Aorta (tissue), 5 donors: ENCODE measurements at regions not wholly inside any gene's neighbourhood (a gene's known extent, or its start where the extent isn't known, plus 50 kb on each side); places are given as distances from the start of the nearest gene placed in this dataset.

ENCODE experiments used
- ATAC-seq: fragments of 200-7000 bp; cut with Tn5 transposase; one replicate; pipeline ENCODE4 v1.9.1; 2022; ENCODE audit warnings: moderate library complexity; ENCODE audit not compliant: low FRiP score
- DNase-seq, 2 donors: peaks; one replicate each; pipeline ENCODE4 v3.0.0-alpha.2; 2020
- H3K27ac ChIP-seq, 2 donors: one replicate each; pipeline ENCODE4 v1.5.1; 2013; ENCODE audit warnings: low read length in 2 of 2, mild to moderate bottlenecking in 2 of 2, moderate library complexity in 2 of 2, control low read depth in 1 of 2, inconsistent platforms in 1 of 2, low read depth in 1 of 2
- H3K27me3 ChIP-seq, 2 donors: one replicate each; pipeline ENCODE4 v1.6.1; 2013; ENCODE audit warnings: control low read depth in 1 of 2, low read length in 1 of 2, mild to moderate bottlenecking in 1 of 2, moderate library complexity in 1 of 2; ENCODE audit not compliant: insufficient read depth in 2 of 2, control insufficient read depth in 1 of 2
- H3K36me3 ChIP-seq, 2 donors: one replicate each; pipeline ENCODE4 v1.6.1; 2013; ENCODE audit warnings: control low read depth in 1 of 2, low read length in 1 of 2, mild to moderate bottlenecking in 1 of 2; ENCODE audit not compliant: insufficient read depth in 2 of 2, control insufficient read depth in 1 of 2
- H3K4me1 ChIP-seq, 2 donors: one replicate each; pipeline ENCODE4 v1.6.1; 2013; ENCODE audit warnings: low read length in 2 of 2, control low read depth in 1 of 2, mild to moderate bottlenecking in 1 of 2, moderate library complexity in 1 of 2; ENCODE audit not compliant: insufficient read depth in 2 of 2, control insufficient read depth in 1 of 2
- H3K4me3 ChIP-seq, 2 donors: one replicate each; pipeline ENCODE4 v1.5.1; 2013; ENCODE audit warnings: low read length in 2 of 2, control low read depth in 1 of 2, mild to moderate bottlenecking in 1 of 2
- H3K9me3 ChIP-seq: one replicate; pipeline ENCODE4 v1.6.1; 2013; ENCODE audit warnings: mild to moderate bottlenecking, low read length; ENCODE audit not compliant: control insufficient read depth
- WGBS, 2 donors: extraction: QIAGEN DNeasy Blood & Tissue Kit; methylation state at CpG; one replicate each; pipeline ENCODE4 v1.1.7; 2013; 5-methylcytosine and 5-hydroxymethylcytosine counted together
- intact Hi-C, 2 donors: fragments of 100-400 bp; cut with DNase I; formaldehyde crosslinking; loops; one replicate each; pipeline versions ENCODE4 v1.14.2 to v1.15.0; 2022
- donor health status: healthy with polysubstance abuse.
- donor health status: Bipolar disorder and iron deficiency.
- donor health status: DM: no; HTN: no; CAD: no.
- donor health status: DM: no; HTN: no; CAD: no.
- donor health status: DM: yes; HTN: yes; CAD: no.

GRCh38 chr10:9621216-9621615, 1396.5 kb upstream of the CELF2 start:
- WGBS, 2 donors, result 52 to 58% methylated on average over 5 to 6 of the region's 6 CpGs
- intact Hi-C loops, result no loop called here

GRCh38 chr10:9625304-9625703, 1392.4 kb upstream of the CELF2 start:
- Histone ChIP-seq H3K27ac (no peak overlapping the region), H3K4me3 (no peak overlapping the region), H3K9me3 (no peaks in the 10 kb centered on the region), H3K27me3 (no peaks in the 10 kb centered on the region), H3K4me1 (no peaks in the 10 kb centered on the region), H3K36me3 (no peaks in the 10 kb centered on the region)
- DNase-seq, result no peak
- ATAC-seq, result no peak
- intact Hi-C loops, result no loop called here

More at GRCh38 chr10:9621216-9621615, 1396.5 kb upstream of the CELF2 start:
- DNase-seq, result no peak
- H3K27me3 ChIP-seq, result no peaks in the 10 kb centered on the region
- H3K36me3 ChIP-seq, result no peaks in the 10 kb centered on the region
- no peaks in the 10 kb centered on the region for H3K4me1 ChIP-seq
- H3K27ac ChIP-seq, result no peak overlapping the region
- no peak overlapping the region for H3K4me3 ChIP-seq
- no peak for ATAC-seq
- no peaks in the 10 kb centered on the region for H3K9me3 ChIP-seq

- H3K36me3 ChIP-seq, result no peaks in the 10 kb centered on the region
- no peak overlapping the region for H3K27ac ChIP-seq
- H3K4me1 ChIP-seq, result no peaks in the 10 kb centered on the region
- H3K27me3 ChIP-seq, result no peaks in the 10 kb centered on the region
- no peak overlapping the region for H3K4me3 ChIP-seq
- 27 to 31% methylated on average over 3 of the region's 3 CpGs for WGBS, 2 donors
- intact Hi-C loops, result no loop called here
- no peak for DNase-seq
- no peak for ATAC-seq
- H3K9me3 ChIP-seq, result no peaks in the 10 kb centered on the region
These were observed 1383.2 kb upstream of the CELF2 start for GRCh38 chr10:9634466-9634865.

GRCh38 chr10:9635691-9636090, 1382.0 kb upstream of the CELF2 start:
- H3K4me3 ChIP-seq, result no peak overlapping the region
- no peak for DNase-seq
- intact Hi-C loops, result no loop called here
- no peaks in the 10 kb centered on the region for H3K27me3 ChIP-seq
- no peak overlapping the region for H3K27ac ChIP-seq
- no peaks in the 10 kb centered on the region for H3K9me3 ChIP-seq
- H3K4me1 ChIP-seq, result no peaks in the 10 kb centered on the region
- ATAC-seq, result no peak
- H3K36me3 ChIP-seq, result no peaks in the 10 kb centered on the region
- WGBS, 2 donors, result 68 to 79% methylated on average over 2 of the region's 2 CpGs

GRCh38 chr10:9636216-9636615, 1381.5 kb upstream of the CELF2 start:
- WGBS, 2 donors, result 51 to 53% methylated on average over 2 of the region's 2 CpGs
- H3K36me3 ChIP-seq, result no peaks in the 10 kb centered on the region
- no peak overlapping the region for H3K4me3 ChIP-seq
- no peak for ATAC-seq
- no peaks in the 10 kb centered on the region for H3K27me3 ChIP-seq
- intact Hi-C loops, result no loop called here
- DNase-seq, result no peak
- H3K9me3 ChIP-seq, result no peaks in the 10 kb centered on the region
- no peaks in the 10 kb centered on the region for H3K4me1 ChIP-seq
- H3K27ac ChIP-seq, result no peak overlapping the region

DNA sequence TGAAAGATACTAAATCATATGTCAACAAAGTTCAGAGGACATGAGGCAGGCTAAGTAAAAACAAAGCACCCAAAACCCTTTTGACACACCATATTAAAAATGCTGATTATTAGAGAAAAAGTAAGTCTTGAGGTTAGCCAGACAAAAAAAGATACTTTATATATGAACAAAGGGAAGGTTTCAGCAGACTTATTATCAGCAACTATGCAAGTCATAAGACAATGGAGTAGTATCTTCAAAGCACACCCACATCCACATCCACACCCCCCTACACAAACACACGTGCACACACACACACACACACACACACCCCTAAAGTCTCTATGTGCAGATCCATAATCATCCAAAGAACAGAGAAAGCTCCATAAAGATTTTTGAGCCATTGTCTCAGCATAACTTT, 1373.9 kb upstream of the CELF2 start:
- H3K27me3 ChIP-seq, result no peaks in the 10 kb centered on the region
- H3K9me3 ChIP-seq, result no peaks in the 10 kb centered on the region
- WGBS, 2 donors, result 56 to 59% methylated on average over 1 of the region's 1 CpG
- no peaks in the 10 kb centered on the region for H3K36me3 ChIP-seq
- intact Hi-C loops, result no loop called here
- no peak overlapping the region for H3K27ac ChIP-seq
- no peaks in the 10 kb centered on the region for H3K4me1 ChIP-seq
- no peak overlapping the region for H3K4me3 ChIP-seq
- DNase-seq (no peak), ATAC-seq (no peak)

DNA sequence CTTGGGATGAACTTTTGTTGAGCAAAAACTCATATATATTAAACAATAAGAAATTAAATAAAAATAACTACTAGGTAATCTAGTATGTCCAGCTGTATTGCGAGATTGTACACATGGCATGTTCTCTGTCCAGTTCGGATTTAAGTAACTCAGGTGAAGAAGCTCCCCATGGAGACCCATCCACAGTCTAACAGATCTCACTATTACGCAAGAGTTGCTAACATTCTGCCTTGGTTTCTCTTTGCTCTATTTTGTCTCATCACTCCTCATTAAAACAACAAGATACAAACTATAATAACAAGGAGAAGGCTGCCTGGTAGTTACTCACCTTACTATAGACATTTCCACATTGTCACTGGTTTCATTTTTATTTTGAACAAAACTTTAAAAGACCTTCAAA, 1372.3 kb upstream of the CELF2 start:
- ATAC-seq, result no peak
- Histone ChIP-seq H3K27ac (no peak overlapping the region), H3K4me3 (no peak overlapping the region), H3K9me3 (no peaks in the 10 kb centered on the region), H3K27me3 (no peaks in the 10 kb centered on the region), H3K36me3 (no peaks in the 10 kb centered on the region), H3K4me1 (no peaks in the 10 kb centered on the region)
- no peak for DNase-seq
- intact Hi-C loops, result no loop called here
- 91 to 96% methylated on average over 3 of the region's 3 CpGs for WGBS, 2 donors

DNA sequence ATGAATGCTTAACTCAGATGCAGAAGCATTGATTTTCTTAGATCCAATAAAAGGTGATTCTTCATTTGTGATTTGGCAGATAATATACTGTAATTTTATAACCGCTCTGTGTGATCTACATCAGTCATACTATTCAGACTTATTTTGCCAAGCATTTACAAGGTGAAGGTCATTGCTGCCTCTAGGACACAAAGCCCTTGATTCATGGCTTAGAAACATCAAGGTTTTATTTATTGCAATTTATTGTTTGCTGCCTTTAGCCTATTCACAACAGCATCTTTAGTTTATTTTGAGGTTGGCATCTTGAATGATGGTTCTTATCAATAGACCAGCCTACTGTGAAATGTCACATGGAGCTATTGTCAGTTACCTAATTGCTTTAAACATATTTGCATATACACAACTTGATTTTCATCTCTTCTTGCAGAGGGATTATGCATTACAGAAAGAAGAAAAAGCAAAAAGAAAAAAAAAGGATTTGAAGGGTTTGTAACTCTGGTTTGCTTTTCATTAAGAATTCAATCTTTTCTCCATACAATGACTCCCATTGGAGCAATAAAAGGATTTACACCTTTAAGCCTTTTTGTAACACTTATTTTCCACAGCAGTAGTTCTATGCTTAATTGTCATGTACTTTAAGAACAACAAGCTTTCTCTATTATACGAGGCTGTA, 1371.6 kb upstream of the CELF2 start:
- H3K4me3 ChIP-seq, result no peak overlapping the region
- no peak overlapping the region for H3K27ac ChIP-seq
- intact Hi-C loops, result no loop called here
- DNase-seq (no peak), ATAC-seq (no peak)
- no peaks in the 10 kb centered on the region for H3K27me3 ChIP-seq
- H3K36me3 ChIP-seq, result no peaks in the 10 kb centered on the region
- H3K4me1 ChIP-seq, result no peaks in the 10 kb centered on the region
- no peaks in the 10 kb centered on the region for H3K9me3 ChIP-seq
- WGBS, 2 donors, result 80% methylated on average over 2 of the region's 2 CpGs

DNA sequence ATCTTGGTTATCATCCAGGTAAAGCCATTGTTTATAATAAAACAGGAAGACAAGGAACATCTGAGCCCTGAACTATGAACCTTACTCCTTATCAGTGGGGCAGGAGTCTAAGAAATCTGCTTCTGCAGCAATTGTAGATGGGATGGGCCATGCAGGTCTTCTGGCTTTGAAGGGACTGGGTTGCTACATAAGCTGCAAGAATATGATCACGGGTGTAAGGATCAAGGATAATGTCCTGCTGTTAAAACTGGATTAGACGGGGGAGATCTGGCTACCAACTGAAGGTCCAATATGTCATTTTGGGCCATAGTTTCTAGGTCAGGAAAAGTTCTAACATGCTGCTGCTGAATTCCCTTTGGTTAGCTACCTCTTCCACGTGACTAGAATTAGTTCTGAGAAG, 1363.4 kb upstream of the CELF2 start:
- Histone ChIP-seq H3K27me3 (no peaks in the 10 kb centered on the region), H3K4me1 (no peaks in the 10 kb centered on the region), H3K4me3 (no peak overlapping the region), H3K27ac (no peak overlapping the region), H3K36me3 (no peaks in the 10 kb centered on the region), H3K9me3 (no peaks in the 10 kb centered on the region)
- intact Hi-C loops, result no loop called here
- 88 to 90% methylated on average over 3 of the region's 3 CpGs for WGBS, 2 donors
- DNase-seq, result no peak
- ATAC-seq, result no peak
